ENCODE measurements at regions not wholly inside any gene's neighbourhood (a gene's known extent, or its start where the extent isn't known, plus 50 kb on each side); places are given as distances from the start of the nearest gene placed in this dataset.

DNA sequence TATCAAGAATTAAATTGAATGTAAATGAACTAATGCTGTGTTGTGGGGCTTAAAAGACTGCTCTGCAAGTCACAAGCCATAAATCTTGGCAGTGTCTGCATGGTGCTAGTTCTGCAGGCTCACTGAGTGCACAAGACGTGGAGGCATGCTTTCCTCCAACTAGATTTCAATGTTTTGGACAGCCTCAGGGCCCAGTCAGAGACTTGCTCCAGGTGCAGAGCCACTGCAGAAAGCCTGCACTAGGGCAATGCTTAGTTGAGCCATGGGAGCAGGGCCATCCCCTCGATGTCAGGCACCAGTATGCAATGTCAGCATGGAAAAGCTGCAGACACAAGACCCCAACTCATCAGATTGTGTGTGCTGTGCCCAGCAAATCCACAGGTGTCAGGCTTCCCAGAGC, 234.5 kb upstream of the CDIN1 start:
- TF ChIP-seq POLR2AphosphoS5 (IDR thresholded peaks at IDR 0.05; ENCODE audit: low read depth, low read length) (no peak), POLR2A (IDR thresholded peaks at IDR 0.05; ENCODE audit: low read depth, low read length) (no peak)
